BE2C (cell line): ENCODE measurements at regions not wholly inside any gene's neighbourhood (a gene's known extent, or its start where the extent isn't known, plus 50 kb on each side); places are given as distances from the start of the nearest gene placed in this dataset.

ENCODE experiments used
- DNase-seq: peaks from one replicate; pipeline ENCODE4 v3.0.0-alpha.2; 2020
- H3K27me3 ChIP-seq: fragments of 250-450 bp; sonication (Bioruptor Pico); 2 replicates; pipeline ENCODE4 v1.5.1; 2020; ENCODE audit warnings: mild to moderate bottlenecking
- H3K36me3 ChIP-seq: fragments of 250-450 bp; sonication (Bioruptor Pico); 2 replicates; pipeline ENCODE4 v1.5.1; 2020; ENCODE audit warnings: mild to moderate bottlenecking
- H3K4me1 ChIP-seq: fragments of 250-450 bp; sonication (Bioruptor Pico); 2 replicates; pipeline ENCODE4 v1.5.1; 2020
- H3K4me3 ChIP-seq: 2 replicates; pipeline ENCODE4 v1.5.1; 2011; ENCODE audit warnings: low read depth, low read length
- H3K9me3 ChIP-seq: fragments of 250-450 bp; sonication (Bioruptor Pico); 2 replicates; pipeline ENCODE4 v1.5.1; 2020
- TF ChIP-seq, protein P1 (sequence below): IDR thresholded peaks from 2 replicates; pipeline ENCODE4 v1.5.1; 2012; ENCODE audit warnings: mild to moderate bottlenecking, low read depth, low read length

DNA sequence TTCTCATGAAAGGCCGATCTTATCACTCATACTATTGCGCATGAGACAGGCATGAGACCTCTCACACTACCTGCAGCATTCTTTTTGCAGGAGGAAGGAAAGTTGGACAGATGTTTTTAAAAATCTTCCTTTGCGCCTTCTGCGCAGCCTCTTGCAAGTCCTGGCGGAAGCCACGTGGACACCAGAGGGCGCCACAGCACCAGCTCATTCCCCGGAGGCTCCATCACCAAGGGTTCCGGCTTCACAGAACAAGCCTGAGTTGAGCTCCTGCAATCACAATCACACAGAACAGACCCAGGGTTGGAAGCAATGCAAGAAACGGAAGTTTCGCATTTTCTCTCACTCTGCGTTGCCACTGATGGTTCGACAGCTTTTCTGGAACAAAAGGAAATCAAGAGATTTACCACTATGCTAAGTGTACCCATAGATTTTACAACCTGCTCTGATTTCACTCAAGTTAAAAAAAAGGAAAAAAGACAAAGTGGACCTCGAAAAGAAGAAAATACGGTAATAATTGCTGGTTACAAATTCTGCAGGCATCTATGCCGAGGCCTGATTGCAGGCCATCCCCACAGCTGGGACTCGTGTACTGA, 304.7 kb upstream of the MSX2 start:
- no peaks in the 10 kb centered on the region for H3K36me3 ChIP-seq
- H3K9me3 ChIP-seq = no peaks in the 10 kb centered on the region
- peak; percentile 95 for DNase-seq
- no peaks in the 10 kb centered on the region for H3K27me3 ChIP-seq
- peak overlapping the region; percentile 58 for H3K4me3 ChIP-seq
- TF ChIP-seq, protein P1, sequence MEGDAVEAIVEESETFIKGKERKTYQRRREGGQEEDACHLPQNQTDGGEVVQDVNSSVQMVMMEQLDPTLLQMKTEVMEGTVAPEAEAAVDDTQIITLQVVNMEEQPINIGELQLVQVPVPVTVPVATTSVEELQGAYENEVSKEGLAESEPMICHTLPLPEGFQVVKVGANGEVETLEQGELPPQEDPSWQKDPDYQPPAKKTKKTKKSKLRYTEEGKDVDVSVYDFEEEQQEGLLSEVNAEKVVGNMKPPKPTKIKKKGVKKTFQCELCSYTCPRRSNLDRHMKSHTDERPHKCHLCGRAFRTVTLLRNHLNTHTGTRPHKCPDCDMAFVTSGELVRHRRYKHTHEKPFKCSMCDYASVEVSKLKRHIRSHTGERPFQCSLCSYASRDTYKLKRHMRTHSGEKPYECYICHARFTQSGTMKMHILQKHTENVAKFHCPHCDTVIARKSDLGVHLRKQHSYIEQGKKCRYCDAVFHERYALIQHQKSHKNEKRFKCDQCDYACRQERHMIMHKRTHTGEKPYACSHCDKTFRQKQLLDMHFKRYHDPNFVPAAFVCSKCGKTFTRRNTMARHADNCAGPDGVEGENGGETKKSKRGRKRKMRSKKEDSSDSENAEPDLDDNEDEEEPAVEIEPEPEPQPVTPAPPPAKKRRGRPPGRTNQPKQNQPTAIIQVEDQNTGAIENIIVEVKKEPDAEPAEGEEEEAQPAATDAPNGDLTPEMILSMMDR = peak; percentile 95
- peaks cover 6% of the 10 kb centered on the region for H3K4me1 ChIP-seq

DNA sequence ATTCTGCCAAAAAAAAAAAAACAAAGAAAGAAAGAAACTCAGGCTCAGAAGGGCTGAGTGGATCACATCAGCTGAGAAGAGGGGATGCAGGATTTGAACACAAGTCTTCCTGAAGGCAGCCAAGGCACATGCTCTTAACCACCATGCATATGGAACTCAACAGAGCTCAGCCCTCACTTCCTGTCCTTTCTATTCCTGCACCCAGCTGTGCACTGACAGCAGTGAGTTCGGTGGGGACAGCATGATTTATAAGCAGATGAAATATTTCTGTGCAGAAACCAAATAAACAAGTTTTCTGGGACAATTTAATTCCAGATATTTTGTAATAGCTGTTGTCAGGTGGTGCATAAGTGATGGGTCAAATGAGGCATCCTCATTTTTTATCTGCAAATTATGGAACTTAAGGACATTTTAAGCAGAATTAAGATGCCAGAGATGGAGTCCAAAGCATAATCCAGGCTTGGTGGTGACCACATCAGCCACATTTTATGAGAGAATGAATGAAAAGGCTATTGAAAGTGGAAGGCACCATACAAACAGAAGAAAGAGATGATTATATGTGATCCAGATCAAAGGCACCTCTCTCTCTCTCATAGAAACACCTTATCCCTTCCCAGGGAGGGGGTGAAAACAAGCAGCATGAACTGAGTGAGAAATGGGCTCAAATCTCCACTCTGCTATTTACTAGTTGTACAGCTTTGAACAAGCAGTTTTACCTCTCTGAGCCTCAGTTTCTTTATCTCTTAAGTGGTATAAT, 303.6 kb upstream of the MSX2 start:
- TF ChIP-seq, protein P1 = no peak
- H3K9me3 ChIP-seq = no peaks in the 10 kb centered on the region
- H3K4me1 ChIP-seq = peaks cover 12% of the 10 kb centered on the region
- no peak overlapping the region for H3K4me3 ChIP-seq
- H3K27me3 ChIP-seq = no peaks in the 10 kb centered on the region
- no peak for DNase-seq
- no peaks in the 10 kb centered on the region for H3K36me3 ChIP-seq

DNA sequence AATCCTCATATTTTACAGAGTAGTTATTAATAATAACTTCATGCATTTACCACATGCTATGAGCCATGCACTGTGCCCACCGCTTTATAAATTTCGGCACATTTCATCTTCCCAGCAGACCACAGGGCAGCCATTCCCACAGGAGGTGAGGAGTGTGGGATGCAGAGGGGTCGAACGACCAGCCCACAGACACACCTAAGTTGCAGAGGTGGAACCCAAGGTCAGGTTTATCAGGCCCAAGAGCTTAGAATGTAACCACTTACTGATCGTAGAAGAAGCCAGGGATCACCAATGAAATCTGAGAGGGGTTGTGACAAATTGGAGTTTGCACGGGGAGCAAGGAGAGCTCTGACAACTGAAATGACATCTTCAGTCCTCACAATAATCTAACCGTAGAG, 303.0 kb upstream of the MSX2 start:
- TF ChIP-seq, protein P1 = no peak
- Histone ChIP-seq H3K4me3 (no peak overlapping the region), H3K4me1 (peaks cover 12% of the 10 kb centered on the region), H3K36me3 (no peaks in the 10 kb centered on the region), H3K9me3 (no peaks in the 10 kb centered on the region), H3K27me3 (no peaks in the 10 kb centered on the region)
- no peak for DNase-seq

DNA sequence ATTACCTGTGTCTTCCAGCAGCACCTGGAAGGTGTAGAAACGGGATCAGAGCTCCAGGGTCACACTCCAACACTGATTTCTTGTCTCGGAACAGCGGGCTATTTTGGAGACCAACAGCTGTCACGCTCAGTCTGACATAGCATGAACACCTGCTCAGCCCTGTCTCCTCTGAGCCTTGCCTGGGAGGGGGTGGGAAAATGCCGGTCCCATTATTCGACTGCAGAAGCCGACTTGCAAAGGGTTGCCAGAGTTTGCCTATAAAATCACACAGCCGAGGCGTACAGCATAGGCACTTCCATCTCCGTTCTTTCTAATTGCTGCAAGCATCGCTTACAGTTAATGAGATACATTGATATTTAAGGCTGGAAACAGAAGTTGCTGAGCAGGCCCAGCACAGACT, 300.8 kb upstream of the MSX2 start:
- Histone ChIP-seq H3K27me3 (no peaks in the 10 kb centered on the region), H3K4me3 (no peak overlapping the region), H3K9me3 (no peaks in the 10 kb centered on the region), H3K4me1 (peaks cover 12% of the 10 kb centered on the region), H3K36me3 (no peaks in the 10 kb centered on the region)
- DNase-seq = no peak
- TF ChIP-seq, protein P1 = no peak

DNA sequence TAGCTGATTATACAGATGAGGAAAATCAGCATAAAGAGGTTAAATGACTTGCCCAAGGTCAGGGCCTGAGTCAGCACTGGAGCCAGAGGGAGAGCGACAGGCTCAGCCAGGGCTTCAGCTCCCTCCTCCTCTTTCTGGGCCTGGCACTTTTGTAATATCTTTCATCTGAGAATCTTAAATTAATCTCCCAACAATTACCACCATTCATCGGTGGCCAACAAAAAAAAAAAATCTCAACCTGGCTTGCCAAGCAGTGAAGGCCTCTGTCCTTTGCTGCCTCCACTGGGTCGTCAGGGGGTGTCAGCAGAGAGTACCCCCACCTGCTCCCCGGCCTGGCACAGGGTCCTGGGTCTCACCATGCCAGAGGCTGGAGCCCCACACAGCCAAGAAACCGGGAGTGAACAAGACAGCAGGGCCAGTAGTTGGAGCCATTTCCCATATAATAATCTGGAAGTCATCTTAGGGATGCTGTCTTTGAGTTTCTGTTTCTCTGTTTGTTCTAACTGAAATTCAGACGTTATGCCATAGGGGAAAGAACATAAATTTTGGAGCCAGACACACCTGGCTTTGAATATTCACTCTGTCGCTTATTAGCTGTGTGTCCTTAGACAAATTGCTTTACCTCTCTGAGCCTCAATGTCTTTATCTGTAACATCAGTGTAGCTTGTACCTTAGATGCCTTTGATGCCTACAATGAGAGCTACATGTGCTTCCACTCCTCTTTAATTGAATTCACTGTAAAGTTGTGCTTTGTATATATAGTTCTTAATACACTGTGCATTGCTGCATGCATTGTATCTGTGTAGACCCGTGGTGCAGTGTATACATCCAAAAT, 299.9 kb upstream of the MSX2 start:
- peak; percentile 57 for DNase-seq

More for the DNA sequence above, 299.9 kb upstream of the MSX2 start:
- Histone ChIP-seq H3K27me3 (no peaks in the 10 kb centered on the region), H3K4me1 (peaks cover 12% of the 10 kb centered on the region), H3K4me3 (no peak overlapping the region), H3K9me3 (no peaks in the 10 kb centered on the region), H3K36me3 (no peaks in the 10 kb centered on the region)
- TF ChIP-seq, protein P1 = peak; percentile 46
